ENCODE measurements at regions not wholly inside any gene's neighbourhood (a gene's known extent, or its start where the extent isn't known, plus 50 kb on each side); places are given as distances from the start of the nearest gene placed in this dataset.

- no peak for DNase-seq
- H3K27ac ChIP-seq, result no peak overlapping the region
- no peak for TF ChIP-seq CTCF (IDR thresholded peaks at IDR 0.05; ENCODE audit: low read depth, low read length)
- peaks cover 4% of the 10 kb centered on the region for H3K9me3 ChIP-seq (ENCODE audit: severe bottlenecking)
- no peaks in the 10 kb centered on the region for H3K27me3 ChIP-seq (ENCODE audit: insufficient read depth, low read depth, severe bottlenecking)
- no peak overlapping the region for H3K4me3 ChIP-seq (ENCODE audit: low read depth, low read length)
- no peaks in the 10 kb centered on the region for H3K36me3 ChIP-seq
Measured at GRCh38 chr1:29465755-29466154, 229.4 kb downstream of the PTPRU start.

DNA sequence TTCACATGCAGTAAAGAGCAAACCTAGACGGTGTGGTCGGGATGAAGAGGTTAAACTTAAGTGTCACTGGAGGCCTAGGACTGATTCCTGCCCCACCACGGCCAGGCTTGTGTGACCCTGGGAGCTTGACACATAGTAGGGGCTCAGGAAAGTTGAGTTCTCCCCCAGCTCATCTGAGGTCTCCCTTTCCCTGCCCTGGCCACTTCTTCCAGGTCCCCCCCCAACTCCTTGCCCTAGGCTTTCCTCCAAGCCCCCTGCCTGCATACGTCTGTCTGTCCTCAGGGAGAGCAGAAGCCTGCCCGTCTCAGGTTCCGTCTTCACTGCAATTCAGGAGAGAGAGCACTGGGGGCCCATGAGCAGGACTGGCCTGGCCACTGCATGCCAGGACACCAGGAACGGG lies 225.8 kb downstream of the PTPRU start:
- H3K27me3 ChIP-seq (ENCODE audit: insufficient read depth, low read depth, severe bottlenecking), result no peaks in the 10 kb centered on the region
- peaks cover 6% of the 10 kb centered on the region for H3K9me3 ChIP-seq (ENCODE audit: severe bottlenecking)
- no peak for DNase-seq
- peak overlapping the region; percentile 49 for H3K27ac ChIP-seq
- no peak overlapping the region for H3K4me3 ChIP-seq (ENCODE audit: low read depth, low read length)
- no peak for TF ChIP-seq CTCF (IDR thresholded peaks at IDR 0.05; ENCODE audit: low read depth, low read length)
- no peaks in the 10 kb centered on the region for H3K36me3 ChIP-seq

DNA sequence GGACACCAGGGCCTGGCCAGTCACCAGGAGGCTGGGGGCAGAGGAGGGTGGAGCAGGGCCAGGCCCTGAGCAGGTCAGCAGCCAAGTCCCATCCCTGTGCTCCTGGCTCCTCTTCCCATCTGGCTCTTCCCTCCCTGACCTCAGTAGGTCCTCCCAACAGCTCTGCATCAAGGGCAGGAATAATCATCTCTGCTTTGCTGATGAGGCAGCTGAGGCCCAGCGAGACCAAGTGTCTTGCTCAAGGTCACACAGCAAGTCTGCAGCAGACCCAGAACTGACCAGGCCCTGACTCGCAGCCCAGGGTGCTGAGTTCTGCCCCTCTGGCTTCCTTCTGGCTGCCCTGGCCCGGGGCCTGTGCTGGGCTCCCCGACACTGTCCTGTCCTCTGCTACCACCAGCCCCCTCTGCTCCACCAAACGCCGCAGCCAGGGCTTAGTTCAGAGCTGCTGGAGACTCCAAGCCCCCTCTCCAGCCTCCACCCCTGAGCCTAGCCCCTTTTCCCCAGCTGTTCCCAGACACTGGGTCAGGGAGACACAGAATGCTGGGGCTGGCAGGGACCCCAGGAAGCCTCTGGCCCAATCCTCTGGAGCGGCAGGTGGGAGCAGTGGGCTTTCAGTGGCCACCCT lies 224.9 kb downstream of the PTPRU start:
- Histone ChIP-seq H3K36me3 (no peaks in the 10 kb centered on the region), H3K4me3 (ENCODE audit: low read depth, low read length) (no peak overlapping the region), H3K9me3 (ENCODE audit: severe bottlenecking) (peaks cover 8% of the 10 kb centered on the region), H3K27me3 (ENCODE audit: insufficient read depth, low read depth, severe bottlenecking) (no peaks in the 10 kb centered on the region), H3K27ac (peak overlapping the region; percentile 49)
- no peak for TF ChIP-seq CTCF (IDR thresholded peaks at IDR 0.05; ENCODE audit: low read depth, low read length)
- no peak for DNase-seq

GRCh38 chr1:29460694-29461093 lies 224.4 kb downstream of the PTPRU start:
- no peak overlapping the region for H3K4me3 ChIP-seq (ENCODE audit: low read depth, low read length)
- no peaks in the 10 kb centered on the region for H3K27me3 ChIP-seq (ENCODE audit: insufficient read depth, low read depth, severe bottlenecking)
- H3K27ac ChIP-seq, result peak overlapping the region; percentile 49
- no peaks in the 10 kb centered on the region for H3K36me3 ChIP-seq
- no peak for DNase-seq
- peaks cover 6% of the 10 kb centered on the region for H3K9me3 ChIP-seq (ENCODE audit: severe bottlenecking)
- no peak for TF ChIP-seq CTCF (IDR thresholded peaks at IDR 0.05; ENCODE audit: low read depth, low read length)

DNA sequence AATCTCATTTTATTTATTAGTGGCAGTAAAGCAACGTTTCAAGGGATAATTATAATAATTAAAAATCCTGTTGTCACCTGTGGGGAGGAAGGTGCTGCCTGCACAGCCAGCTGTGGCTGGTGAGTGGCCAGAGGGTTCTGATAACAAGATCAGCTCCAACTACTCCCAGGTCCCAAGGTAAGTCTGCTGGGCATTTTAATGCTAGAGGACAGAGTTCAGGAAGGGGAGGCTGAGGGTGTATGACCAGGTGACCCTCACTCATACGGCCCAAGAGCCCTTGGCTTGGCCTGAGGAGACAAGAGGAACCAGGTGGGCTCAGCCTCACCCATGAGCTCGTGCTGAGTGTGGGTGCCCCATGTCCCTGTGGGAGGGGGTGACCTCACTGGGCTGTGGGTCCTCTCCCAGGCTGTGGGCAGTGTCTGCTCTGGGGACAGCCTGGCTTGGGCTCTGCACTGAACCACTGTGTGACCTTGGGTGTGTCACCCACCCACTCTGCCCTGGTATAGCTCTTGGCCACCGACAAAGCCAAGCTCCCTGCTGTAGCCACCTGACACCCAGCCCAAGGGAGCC lies 223.8 kb downstream of the PTPRU start:
- no peak for TF ChIP-seq CTCF (IDR thresholded peaks at IDR 0.05; ENCODE audit: low read depth, low read length)
- DNase-seq, result no peak

GRCh38 chr1:29459620-29459945 lies 223.3 kb downstream of the PTPRU start:
- H3K4me3 ChIP-seq (ENCODE audit: low read depth, low read length), result no peak overlapping the region
- peak overlapping the region; percentile 49 for H3K27ac ChIP-seq
- peaks cover 4% of the 10 kb centered on the region for H3K9me3 ChIP-seq (ENCODE audit: severe bottlenecking)
- no peak for DNase-seq
- no peaks in the 10 kb centered on the region for H3K27me3 ChIP-seq (ENCODE audit: insufficient read depth, low read depth, severe bottlenecking)
- no peak for TF ChIP-seq CTCF (IDR thresholded peaks at IDR 0.05; ENCODE audit: low read depth, low read length)
- H3K36me3 ChIP-seq, result no peaks in the 10 kb centered on the region

More for the DNA sequence above, 223.8 kb downstream of the PTPRU start:
- Histone ChIP-seq H3K36me3 (no peaks in the 10 kb centered on the region), H3K9me3 (ENCODE audit: severe bottlenecking) (peaks cover 5% of the 10 kb centered on the region), H3K27ac (peak overlapping the region; percentile 49), H3K27me3 (ENCODE audit: insufficient read depth, low read depth, severe bottlenecking) (no peaks in the 10 kb centered on the region), H3K4me3 (ENCODE audit: low read depth, low read length) (no peak overlapping the region)
